Trophoblast cell (in vitro differentiated cells and primary cell): ENCODE measurements at regions not wholly inside any gene's neighbourhood (a gene's known extent, or its start where the extent isn't known, plus 50 kb on each side); places are given as distances from the start of the nearest gene placed in this dataset.

Experiments used
- DNase-seq, 2 donors: peaks; one replicate each; pipeline ENCODE4 v3.0.0-alpha.2; 2016
- H2AFZ ChIP-seq: 2 replicates; pipeline ENCODE4 v1.6.1; 2013; ENCODE audit warnings: low read length, moderate library complexity, mild to moderate bottlenecking; ENCODE audit not compliant: insufficient read depth, poor library complexity
- H2AK5ac ChIP-seq: 2 replicates; pipeline ENCODE4 v1.6.1; 2013; ENCODE audit warnings: mild to moderate bottlenecking, low read length
- H2BK120ac ChIP-seq: 2 replicates; pipeline ENCODE4 v1.6.1; 2013; ENCODE audit warnings: low read length, mild to moderate bottlenecking, moderate library complexity; ENCODE audit not compliant: insufficient read depth, poor library complexity
- H2BK12ac ChIP-seq: 2 replicates; pipeline ENCODE4 v1.6.1; 2013; ENCODE audit warnings: mild to moderate bottlenecking, low read length, moderate library complexity
- H2BK5ac ChIP-seq: 2 replicates; pipeline ENCODE4 v1.6.1; 2013; ENCODE audit warnings: low read length, low read depth, moderate library complexity, mild to moderate bottlenecking; ENCODE audit not compliant: poor library complexity
- H3K14ac ChIP-seq: 2 replicates; pipeline ENCODE4 v1.6.1; 2013; ENCODE audit warnings: mild to moderate bottlenecking, low read length
- H3K18ac ChIP-seq: 2 replicates; pipeline ENCODE4 v1.6.1; 2013; ENCODE audit warnings: mild to moderate bottlenecking, low read length
- H3K23ac ChIP-seq: 2 replicates; pipeline ENCODE4 v1.6.1; 2013; ENCODE audit warnings: low read length
- H3K27ac ChIP-seq: 2 replicates; pipeline ENCODE4 v1.5.1; 2013; ENCODE audit warnings: low read depth, mild to moderate bottlenecking, inconsistent platforms, low read length, moderate library complexity
- H3K27me3 ChIP-seq: 2 replicates; pipeline ENCODE4 v1.6.1; 2013; ENCODE audit warnings: inconsistent platforms, mild to moderate bottlenecking, low read length, moderate library complexity; ENCODE audit not compliant: insufficient read depth
- H3K36me3 ChIP-seq, 2 experiments: 1 replicate in 1 of 2; 2 replicates in 1 of 2; pipeline ENCODE4 v1.6.1; 2013; ENCODE audit warnings: low read length in 2 of 2, mild to moderate bottlenecking in 2 of 2, moderate library complexity in 1 of 2; ENCODE audit not compliant: insufficient read depth in 2 of 2, control insufficient read depth in 1 of 2
- H3K4ac ChIP-seq: 2 replicates; pipeline ENCODE4 v1.6.1; 2013; ENCODE audit warnings: low read depth, mild to moderate bottlenecking, low read length, moderate library complexity
- H3K4me1 ChIP-seq, 2 experiments: 1 replicate in 1 of 2; 2 replicates in 1 of 2; pipeline ENCODE4 v1.6.1; 2013; ENCODE audit warnings: low read length in 2 of 2, mild to moderate bottlenecking in 2 of 2, moderate library complexity in 1 of 2; ENCODE audit not compliant: insufficient read depth in 2 of 2, control insufficient read depth in 1 of 2
- H3K4me2 ChIP-seq: 2 replicates; pipeline ENCODE4 v1.6.1; 2013; ENCODE audit warnings: inconsistent platforms, mild to moderate bottlenecking, low read length, moderate library complexity
- H3K4me3 ChIP-seq: 2 replicates; pipeline ENCODE4 v1.5.1; 2013; ENCODE audit warnings: mild to moderate bottlenecking, low read depth, low read length, inconsistent platforms
- H3K79me1 ChIP-seq: one replicate; pipeline ENCODE4 v1.6.1; 2013; ENCODE audit warnings: low read length
- H3K79me2 ChIP-seq: 2 replicates; pipeline ENCODE4 v1.6.1; 2013; ENCODE audit warnings: low read length, mild to moderate bottlenecking; ENCODE audit not compliant: control insufficient read depth, insufficient read depth, poor library complexity
- H3K9ac ChIP-seq: 2 replicates; pipeline ENCODE4 v1.6.1; 2013; ENCODE audit warnings: mild to moderate bottlenecking, low read length
- H3K9me3 ChIP-seq: 2 replicates; pipeline ENCODE4 v1.6.1; 2013; ENCODE audit warnings: low read depth, mild to moderate bottlenecking, control low read depth, inconsistent platforms, low read length; ENCODE audit not compliant: insufficient read depth
- H4K12ac ChIP-seq: 2 replicates; pipeline ENCODE4 v1.6.1; 2013; ENCODE audit warnings: low read depth, mild to moderate bottlenecking, low read length, moderate library complexity
- H4K8ac ChIP-seq: 2 replicates; pipeline ENCODE4 v1.6.1; 2013; ENCODE audit warnings: low read depth, mild to moderate bottlenecking, low read length, moderate library complexity
- H4K91ac ChIP-seq: one replicate; pipeline ENCODE4 v1.6.1; 2013; ENCODE audit warnings: low read depth, mild to moderate bottlenecking, low read length, moderate library complexity
- WGBS: extraction: QIAGEN DNeasy Blood & Tissue Kit; methylation state at CpG from one replicate; pipeline ENCODE4 v1.1.7; 2013; ENCODE audit warnings: missing lambda C conversion rate; ENCODE audit not compliant: insufficient read length, insufficient coverage; ENCODE audit errors: extremely low coverage; 5-methylcytosine and 5-hydroxymethylcytosine counted together

DNA sequence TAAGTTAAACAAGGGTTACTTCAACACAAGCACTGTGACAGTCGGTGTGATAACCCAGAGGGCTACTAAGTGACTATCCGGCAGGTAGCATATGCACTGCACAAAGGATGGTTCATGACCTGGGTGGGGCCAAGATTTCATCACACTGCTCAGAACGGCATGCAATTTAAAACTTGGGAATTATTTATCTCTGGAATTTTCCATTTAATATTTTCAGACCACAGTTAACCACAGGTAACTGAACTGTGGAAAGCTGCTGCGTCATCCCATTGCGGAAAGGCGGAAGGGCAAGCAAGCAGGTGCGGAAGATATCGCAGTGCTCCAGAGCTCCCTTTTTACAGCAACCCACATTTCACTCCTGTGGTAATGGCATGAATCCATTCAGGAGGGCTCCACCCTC lies 540.8 kb downstream of the INSC start:
- Histone ChIP-seq H3K4me3 (no peak overlapping the region), H3K27ac (no peak overlapping the region), H3K79me1 (peaks cover 4% of the 10 kb centered on the region), H2AK5ac (no peak overlapping the region), H3K27me3 (no peaks in the 10 kb centered on the region), H3K9me3 (no peaks in the 10 kb centered on the region), H3K4ac (no peak overlapping the region), H2BK12ac (no peak overlapping the region), H3K4me2 (no peak overlapping the region), H3K14ac (no peak overlapping the region), H3K9ac (no peak overlapping the region), H4K91ac (no peak overlapping the region), H3K23ac (no peak overlapping the region), H2BK120ac (no peak overlapping the region), H3K36me3 (no peaks in the 10 kb centered on the region), H4K12ac (no peak overlapping the region), H2BK5ac (no peak overlapping the region), H3K18ac (no peak overlapping the region), H3K4me1 (peaks cover 2% of the 10 kb centered on the region in 2 experiments), H4K8ac (no peak overlapping the region), H3K79me2 (no peaks in the 10 kb centered on the region), H2AFZ (no peak overlapping the region)
- peak in 1 of 2 donors; percentile 16 for DNase-seq
- WGBS = no CpG with 5 or more reads among the region's 8 CpGs

DNA sequence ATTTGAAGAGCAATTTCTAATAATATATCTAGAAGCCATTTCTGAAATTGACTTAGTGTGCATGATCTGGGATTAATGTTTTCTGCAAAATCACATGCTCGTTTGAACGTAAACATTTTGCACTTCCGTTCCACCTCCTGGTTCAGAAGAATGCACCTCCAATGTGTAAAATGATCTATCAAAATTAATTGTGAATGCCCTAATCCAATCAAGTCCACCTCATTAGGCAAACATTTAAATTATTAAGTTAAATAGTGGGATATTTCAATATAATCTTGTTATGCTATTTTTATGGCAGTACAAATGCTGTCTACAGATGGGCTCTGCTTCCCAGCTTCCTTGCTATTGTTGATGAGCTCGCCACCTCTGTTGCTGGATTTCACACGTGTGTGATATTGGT lies 542.5 kb downstream of the INSC start:
- Histone ChIP-seq H3K14ac (no peak overlapping the region), H3K36me3 (no peaks in the 10 kb centered on the region), H2AK5ac (no peak overlapping the region), H3K4ac (no peak overlapping the region), H3K18ac (no peak overlapping the region), H3K27ac (no peak overlapping the region), H2BK120ac (no peak overlapping the region), H4K12ac (no peak overlapping the region), H4K91ac (no peak overlapping the region), H3K4me1 (no peaks in the 10 kb centered on the region), H2AFZ (no peak overlapping the region), H3K23ac (no peak overlapping the region), H3K4me2 (no peak overlapping the region), H3K79me2 (no peaks in the 10 kb centered on the region), H3K27me3 (no peaks in the 10 kb centered on the region), H3K9me3 (no peaks in the 10 kb centered on the region), H3K4me3 (no peak overlapping the region), H2BK5ac (no peak overlapping the region), H3K79me1 (no peaks in the 10 kb centered on the region), H4K8ac (no peak overlapping the region), H2BK12ac (no peak overlapping the region), H3K9ac (no peak overlapping the region)
- WGBS = no CpG with 5 or more reads among the region's 5 CpGs
- DNase-seq = no peak

DNA sequence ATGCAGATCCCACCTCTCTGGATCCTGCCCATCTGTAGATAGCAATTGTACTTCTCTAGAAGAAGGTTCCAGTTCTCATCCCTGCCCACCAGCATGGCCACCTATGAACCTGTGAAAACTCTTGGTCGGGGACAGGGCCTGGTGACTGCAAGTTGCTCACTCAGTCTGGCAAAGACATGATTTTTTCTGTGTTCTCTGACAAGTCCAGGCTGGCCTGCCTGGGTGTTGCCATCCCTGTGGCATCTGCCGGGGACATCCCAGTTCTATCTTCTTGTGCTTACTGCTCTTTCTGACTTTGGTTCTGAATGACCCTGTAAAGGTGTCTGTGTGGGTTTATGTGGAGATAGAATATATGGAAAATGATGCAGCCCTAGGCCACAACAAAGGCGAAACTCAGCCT lies 545.8 kb downstream of the INSC start:
- H4K8ac ChIP-seq = no peak overlapping the region
- H3K79me1 ChIP-seq = no peaks in the 10 kb centered on the region
- no peak overlapping the region for H3K27ac ChIP-seq
- no peak overlapping the region for H2AFZ ChIP-seq
- no peaks in the 10 kb centered on the region for H3K79me2 ChIP-seq
- no peaks in the 10 kb centered on the region for H3K27me3 ChIP-seq
- no peak overlapping the region for H3K4ac ChIP-seq
- no peak overlapping the region for H3K9ac ChIP-seq
- H3K18ac ChIP-seq = no peak overlapping the region
- no peak overlapping the region for H3K4me3 ChIP-seq
- no peak overlapping the region for H2BK120ac ChIP-seq
- no peak overlapping the region for H4K91ac ChIP-seq
- no peak overlapping the region for H3K14ac ChIP-seq
- H2BK12ac ChIP-seq = no peak overlapping the region
- H2AK5ac ChIP-seq = no peak overlapping the region
- no peaks in the 10 kb centered on the region for H3K36me3 ChIP-seq
- H3K4me2 ChIP-seq = no peak overlapping the region
- H3K9me3 ChIP-seq = no peaks in the 10 kb centered on the region
- WGBS = no CpG with 5 or more reads among the region's 3 CpGs
- H4K12ac ChIP-seq = no peak overlapping the region
- DNase-seq = no peak
- no peaks in the 10 kb centered on the region for H3K4me1 ChIP-seq
- H3K23ac ChIP-seq = no peak overlapping the region
- no peak overlapping the region for H2BK5ac ChIP-seq

DNA sequence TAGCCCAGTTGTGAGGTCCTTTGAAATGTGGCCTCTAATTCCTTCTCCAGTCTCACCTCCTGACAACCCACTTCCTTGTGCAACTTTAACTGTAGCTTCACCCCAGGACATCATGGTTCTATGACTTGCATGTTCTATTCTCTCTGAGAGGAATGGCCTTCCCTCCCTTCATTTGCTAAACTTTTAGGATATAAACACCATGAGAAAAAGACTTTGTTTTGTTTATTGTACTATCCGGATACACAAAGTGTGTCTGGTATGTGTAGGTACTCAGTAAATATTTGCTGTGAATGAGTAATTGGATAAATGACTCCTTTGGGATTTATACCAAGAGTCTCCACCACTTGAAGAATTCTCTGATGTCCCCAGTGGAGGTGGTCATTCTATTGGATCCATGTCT lies 547.6 kb downstream of the INSC start:
- Histone ChIP-seq H4K91ac (no peak overlapping the region), H4K12ac (no peak overlapping the region), H3K18ac (no peak overlapping the region), H3K4me2 (no peak overlapping the region), H3K4me1 (no peaks in the 10 kb centered on the region), H3K79me1 (no peaks in the 10 kb centered on the region), H3K27me3 (no peaks in the 10 kb centered on the region), H3K9ac (no peak overlapping the region), H2AK5ac (no peak overlapping the region), H3K14ac (no peak overlapping the region), H2BK12ac (no peak overlapping the region), H3K4me3 (no peak overlapping the region), H3K23ac (no peak overlapping the region), H2BK5ac (no peak overlapping the region), H3K9me3 (no peaks in the 10 kb centered on the region), H2AFZ (no peak overlapping the region), H3K36me3 (no peaks in the 10 kb centered on the region), H3K4ac (no peak overlapping the region), H3K27ac (no peak overlapping the region), H4K8ac (no peak overlapping the region), H2BK120ac (no peak overlapping the region), H3K79me2 (no peaks in the 10 kb centered on the region)
- DNase-seq = no peak
- no CpG with 5 or more reads among the region's 1 CpG for WGBS
